ENCODE measurements at regions not wholly inside any gene's neighbourhood (a gene's known extent, or its start where the extent isn't known, plus 50 kb on each side); places are given as distances from the start of the nearest gene placed in this dataset.

GRCh38 chr20:19003366-19004336, 190.1 kb downstream of the SCP2D1 start:
- DNase-seq, result no peak

- DNase-seq, result no peak
Observed at GRCh38 chr20:19004975-19005374, 191.4 kb downstream of the SCP2D1 start.

DNA sequence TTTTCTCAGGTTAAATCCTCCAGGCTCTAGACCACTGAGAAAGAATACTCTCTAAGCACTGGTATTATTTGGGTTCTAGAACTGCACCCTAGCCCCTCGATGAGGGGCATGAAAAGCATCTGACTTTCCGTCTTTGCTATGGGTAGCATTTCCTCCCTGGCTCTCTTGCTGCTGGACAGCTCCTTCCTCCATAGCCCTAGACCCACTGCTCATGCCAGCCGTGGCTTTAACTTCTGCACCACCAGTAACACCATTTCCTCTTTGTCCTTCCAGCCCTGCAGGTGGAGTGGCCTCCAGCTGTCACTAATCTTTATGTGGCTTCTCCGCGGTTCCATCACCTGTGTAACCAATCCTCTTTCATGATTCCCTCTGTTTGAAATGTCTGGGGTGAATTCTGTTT, 194.9 kb downstream of the SCP2D1 start:
- no peak for DNase-seq

- no peak for DNase-seq
Observed at GRCh38 chr20:19009081-19009688, 195.6 kb downstream of the SCP2D1 start.

DNA sequence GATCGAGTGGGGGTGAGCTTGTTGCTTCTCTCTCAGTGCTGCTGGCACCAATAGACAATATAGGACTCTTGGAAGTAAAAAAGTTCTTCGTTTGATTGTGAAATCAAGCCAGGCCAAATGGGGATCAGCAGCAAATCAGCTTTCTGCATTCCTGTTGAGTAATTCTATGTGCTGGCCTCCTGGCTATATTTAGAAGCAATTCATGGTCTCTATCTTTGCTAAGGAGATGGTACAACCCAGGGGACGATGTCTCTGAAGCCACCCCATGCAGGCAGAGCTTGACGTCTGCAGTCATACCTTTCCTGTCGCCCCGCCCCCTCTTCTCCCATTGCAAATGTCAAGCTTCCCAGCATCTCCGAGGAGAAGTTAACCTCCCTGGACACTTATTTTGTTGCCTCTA, 199.1 kb downstream of the SCP2D1 start:
- DNase-seq, result no peak

DNA sequence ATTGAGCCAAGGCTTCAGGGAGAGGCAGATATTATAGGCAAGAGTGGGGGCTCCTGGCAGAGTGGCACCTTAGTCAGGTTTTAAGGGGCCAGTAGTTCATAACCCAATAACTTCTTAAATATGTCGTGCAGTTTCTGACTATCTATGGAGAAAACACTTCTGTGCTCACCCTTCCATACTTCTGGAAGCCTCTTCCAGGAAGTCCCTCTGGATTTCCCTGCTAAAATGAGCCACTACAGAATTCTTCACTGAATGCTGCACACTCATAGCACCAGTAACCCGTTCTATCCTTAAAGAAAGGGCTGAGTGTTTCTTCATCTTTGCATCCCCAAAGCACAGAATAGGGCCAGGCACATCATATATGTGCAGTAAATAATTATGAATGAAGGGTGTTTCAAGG, 198.5 kb upstream of the SLC24A3 start:
- DNase-seq, result no peak

- no peak for DNase-seq
Observed at GRCh38 chr20:19015351-19016139, 196.9 kb upstream of the SLC24A3 start.

DNA sequence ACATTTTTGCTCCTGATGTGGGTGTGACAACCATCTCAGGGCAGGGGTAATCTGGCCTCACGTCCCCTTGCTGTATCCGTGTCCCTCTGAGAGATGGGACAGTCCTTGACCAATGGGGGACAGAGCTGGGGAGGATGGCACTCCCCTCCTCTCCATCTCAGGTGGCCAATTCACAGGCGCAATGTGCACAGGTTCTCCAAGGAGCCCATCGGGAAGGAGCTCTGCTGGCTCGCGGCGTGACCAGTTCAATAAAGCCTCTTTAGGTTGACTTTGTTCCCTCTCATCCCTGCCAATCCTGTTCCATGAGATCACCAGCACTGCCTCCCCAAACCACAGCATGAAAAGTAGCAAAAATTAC, 196.3 kb upstream of the SLC24A3 start:
- DNase-seq, result no peak

DNA sequence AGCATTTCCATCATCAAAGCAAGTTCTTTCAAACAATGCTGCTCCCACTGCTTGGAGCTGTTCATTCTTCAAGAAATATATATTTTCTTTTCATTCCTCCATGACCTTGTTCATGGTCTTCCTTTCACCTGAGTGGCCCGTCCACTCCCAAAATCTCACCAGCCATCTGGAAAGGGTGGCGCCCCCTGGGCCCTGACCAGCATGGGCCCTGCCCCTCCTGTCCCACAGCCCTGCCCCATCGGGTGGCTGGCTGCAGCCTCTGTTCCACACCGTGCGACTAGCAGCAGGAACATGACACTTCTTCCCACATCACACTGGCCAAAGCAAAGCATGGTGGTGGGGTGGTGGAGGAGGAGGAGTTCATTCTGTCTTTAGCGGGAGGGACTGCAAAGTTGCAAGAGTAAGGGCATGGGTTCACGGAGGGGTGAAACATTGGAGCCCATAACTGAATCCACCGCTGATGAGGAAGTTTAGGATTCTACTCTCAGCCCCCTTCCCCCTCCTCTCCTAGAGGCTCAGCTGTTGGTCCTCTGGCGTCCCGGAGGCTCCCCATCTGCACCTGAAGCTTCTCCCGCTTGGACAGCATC, 195.2 kb upstream of the SLC24A3 start:
- DNase-seq, result no peak

- DNase-seq, result no peak
Observed at GRCh38 chr20:19018881-19019280, 193.6 kb upstream of the SLC24A3 start.

DNA sequence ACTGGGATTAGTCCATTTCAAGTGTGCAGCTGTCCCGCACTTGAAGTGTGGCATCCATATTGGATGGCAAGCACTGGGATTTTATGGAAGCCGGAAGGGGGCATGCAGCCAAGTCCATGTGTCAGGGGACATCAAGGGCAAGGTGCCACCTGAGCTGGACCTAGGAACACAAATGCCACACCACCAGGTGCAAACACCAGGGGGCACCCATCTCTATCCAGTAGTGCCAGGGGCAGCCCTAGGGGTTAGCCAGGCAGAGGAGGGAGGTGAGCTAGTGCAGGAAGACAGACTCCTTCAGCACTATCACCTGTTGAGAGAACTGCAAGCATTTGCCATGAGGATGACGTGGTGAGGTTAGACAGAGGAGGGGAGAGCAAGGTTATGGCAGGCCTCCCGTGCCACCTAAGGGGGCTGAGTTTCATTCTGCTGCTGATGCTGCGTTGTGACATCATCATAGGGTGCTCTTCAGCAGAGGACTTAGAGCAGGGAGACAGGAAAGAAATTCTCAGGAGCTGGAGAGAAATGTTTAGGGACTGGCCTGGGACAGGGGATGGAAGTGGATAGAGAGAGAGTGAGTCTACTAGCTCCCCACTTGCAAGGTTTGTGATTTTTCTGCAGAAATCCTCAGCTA, 192.6 kb upstream of the SLC24A3 start:
- DNase-seq, result no peak

- DNase-seq, result no peak
Observed at GRCh38 chr20:19021406-19022117, 190.9 kb upstream of the SLC24A3 start.

DNA sequence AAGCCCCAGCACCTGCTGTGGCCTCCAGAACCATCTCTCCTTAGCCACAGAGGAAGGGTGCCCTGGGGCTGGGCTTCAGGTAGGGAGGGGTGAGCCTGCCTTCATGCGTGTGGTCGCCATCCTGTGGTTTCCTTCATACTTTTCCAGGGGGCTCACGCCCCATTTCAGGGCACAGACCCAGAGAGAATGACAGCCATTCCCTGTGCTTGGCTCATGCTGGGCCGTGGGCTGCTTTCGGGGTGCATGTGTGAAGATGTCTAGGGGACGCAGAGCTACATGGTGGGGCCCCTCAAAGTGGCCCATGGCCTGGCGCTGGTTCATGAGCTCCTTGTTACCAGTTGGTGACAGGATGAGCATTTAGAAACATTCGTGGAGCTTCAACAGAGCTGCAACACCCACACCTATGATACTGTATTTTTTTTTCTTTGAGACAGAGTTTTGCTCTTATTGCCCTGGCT, 190.3 kb upstream of the SLC24A3 start:
- no peak for DNase-seq

DNA sequence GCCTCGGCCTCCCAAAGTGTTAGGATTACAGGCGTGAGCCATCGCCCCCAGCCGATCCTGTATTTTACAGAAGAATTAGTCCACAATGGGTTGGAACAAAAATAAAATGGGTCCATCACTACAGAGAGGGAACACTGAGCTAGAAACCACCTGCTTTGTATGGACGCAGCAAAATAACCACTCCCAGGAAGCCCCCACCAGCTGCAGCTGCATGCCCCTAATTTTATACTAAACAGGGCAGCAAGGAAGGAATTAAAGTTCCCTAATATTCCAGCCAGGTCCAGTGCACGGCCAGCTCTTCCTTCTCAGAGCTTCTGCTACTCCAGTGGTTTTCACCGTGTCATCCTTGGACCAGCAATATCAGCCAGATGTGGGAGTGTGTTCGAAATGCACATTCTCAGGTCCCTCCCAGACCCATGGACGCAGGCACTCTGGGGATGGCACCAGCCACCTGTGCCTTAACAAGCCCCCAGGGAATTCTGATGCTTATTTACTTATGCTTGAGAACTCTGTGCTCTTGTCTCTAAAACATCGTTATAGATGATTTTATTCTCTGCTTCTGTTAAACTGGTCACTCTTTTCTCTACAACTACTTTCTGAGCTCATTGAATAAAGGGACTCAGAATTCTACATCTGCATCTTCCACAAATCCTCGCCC, 189.5 kb upstream of the SLC24A3 start:
- DNase-seq, result no peak

- no peak for DNase-seq
Observed at GRCh38 chr20:19024296-19025035, 188.0 kb upstream of the SLC24A3 start.

DNA sequence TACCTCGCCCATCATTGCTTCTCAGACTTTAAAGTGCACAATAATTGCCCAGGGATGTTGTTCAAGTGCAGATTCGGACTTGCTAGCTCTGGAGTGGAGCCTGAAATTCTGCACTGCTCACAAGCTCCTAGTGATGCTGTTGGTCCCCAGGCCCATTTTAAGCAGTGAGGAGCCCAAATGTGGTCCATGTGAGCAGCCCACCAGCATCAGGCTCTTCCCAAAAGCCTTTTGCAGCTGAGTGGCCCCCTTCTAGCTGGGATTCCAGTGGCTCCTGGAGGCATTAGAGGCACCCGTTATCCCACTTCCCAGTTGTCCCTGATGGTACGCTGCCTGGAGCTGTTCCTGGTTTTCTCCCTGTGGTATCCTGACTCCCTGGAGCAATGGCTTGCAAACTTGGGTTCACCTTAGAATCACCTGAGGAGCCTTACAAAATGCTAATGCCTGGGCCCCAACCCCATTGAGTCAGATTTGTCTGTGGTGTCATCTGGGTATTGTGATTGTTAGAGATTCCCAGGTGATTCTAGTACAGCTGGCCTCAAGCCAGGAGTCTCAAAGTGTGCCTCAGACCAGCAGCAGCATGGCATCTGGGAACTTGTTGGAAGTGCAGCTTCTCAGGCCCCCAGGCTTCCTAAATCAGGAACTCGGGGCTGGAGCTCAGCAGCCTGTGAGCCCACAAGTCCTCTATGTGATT, 186.9 kb upstream of the SLC24A3 start:
- DNase-seq, result no peak

DNA sequence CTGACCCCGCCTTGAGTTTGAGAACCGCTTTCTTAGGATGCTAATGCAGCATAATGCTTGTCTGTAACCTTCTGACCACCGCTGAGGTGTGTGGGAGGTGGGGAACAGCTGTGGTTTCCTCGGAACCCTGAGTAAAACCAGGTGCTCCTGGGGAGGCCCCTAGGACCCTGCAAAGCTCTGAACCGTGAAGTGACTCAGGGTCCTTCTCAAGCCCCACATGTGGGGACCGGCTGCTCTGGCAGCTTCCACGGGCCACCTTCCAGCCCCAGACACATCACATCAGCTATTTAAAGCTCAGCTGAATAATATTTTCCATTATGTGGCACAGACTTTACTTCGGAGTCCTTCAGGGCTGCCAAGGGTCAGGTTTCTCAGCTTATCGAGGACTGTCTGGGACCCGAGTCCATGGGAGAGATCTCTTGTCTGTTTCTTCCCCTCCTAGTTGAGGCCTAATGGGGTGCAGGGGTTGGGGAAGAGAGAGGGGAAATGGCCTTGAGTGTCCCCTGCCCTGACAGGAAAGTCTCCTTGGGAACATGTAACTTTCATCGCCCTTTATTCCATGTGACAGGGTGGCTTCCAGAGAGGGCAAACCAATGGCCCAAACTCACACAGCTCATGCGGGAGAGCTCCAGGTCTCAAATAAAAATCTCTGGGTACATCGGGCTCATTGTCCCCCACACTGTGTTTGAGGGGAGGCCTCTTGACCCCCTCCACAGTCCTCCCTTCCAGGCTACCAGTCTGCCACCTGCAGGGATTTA, 186.1 kb upstream of the SLC24A3 start:
- no peak for DNase-seq

GRCh38 chr20:19026901-19027644, 185.4 kb upstream of the SLC24A3 start:
- DNase-seq, result no peak

DNA sequence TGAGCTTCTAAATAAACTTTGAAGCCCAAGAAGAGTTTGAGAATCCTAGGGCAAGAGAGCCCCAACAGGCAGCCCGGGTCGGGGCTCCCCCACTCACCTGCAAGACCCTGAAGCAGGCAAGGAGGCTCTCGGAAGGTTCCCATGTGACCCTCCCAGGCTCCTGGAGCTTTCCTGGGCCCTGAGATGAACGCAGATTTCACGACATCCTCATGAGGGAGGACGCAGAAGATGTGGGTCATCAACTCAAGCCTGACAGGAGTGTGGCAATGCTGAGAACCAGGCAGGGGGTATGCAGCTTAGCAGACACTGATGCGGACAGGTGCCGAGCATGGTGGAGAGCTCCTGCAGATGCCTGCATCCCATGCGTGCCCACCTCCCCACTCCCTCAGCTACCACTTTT, 184.5 kb upstream of the SLC24A3 start:
- DNase-seq, result no peak
